ENCODE measurements at regions not wholly inside any gene's neighbourhood (a gene's known extent, or its start where the extent isn't known, plus 50 kb on each side); places are given as distances from the start of the nearest gene placed in this dataset.

DNA sequence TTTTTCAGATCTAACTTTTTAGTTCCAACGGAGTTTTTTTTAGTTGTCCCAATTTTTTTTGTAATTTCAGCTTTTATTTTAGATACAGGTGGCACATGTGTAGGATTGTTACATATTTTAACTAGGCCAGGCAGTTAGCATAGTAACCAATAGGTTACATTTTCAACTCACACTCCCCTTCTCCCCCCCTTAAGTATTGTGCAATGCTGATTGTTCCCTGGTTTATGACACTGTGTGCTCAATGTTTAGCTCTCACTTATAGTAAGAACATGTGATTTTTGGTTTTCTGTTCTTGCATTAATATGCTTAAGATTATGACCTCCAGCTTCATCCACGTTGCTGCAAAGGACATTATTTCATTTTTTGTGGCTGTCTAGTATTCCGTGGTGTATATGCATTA is 503.2 kb downstream of the CDH9 start (continued):
- TF ChIP-seq TCF3 (IDR thresholded peaks at IDR 0.05; ENCODE audit: borderline replicate concordance, insufficient read depth, low read depth, low read length), result no peak
- no peak for TF ChIP-seq CREM (IDR thresholded peaks at IDR 0.05; ENCODE audit: low read depth)
- no peak for TF ChIP-seq BMI1 (IDR thresholded peaks at IDR 0.05; ENCODE audit: borderline replicate concordance)
- no peak for TF ChIP-seq MTA3 (IDR thresholded peaks at IDR 0.05; ENCODE audit: borderline replicate concordance, low read length)
- TF ChIP-seq ESRRA (IDR thresholded peaks at IDR 0.05; ENCODE audit: low read length), result no peak

DNA sequence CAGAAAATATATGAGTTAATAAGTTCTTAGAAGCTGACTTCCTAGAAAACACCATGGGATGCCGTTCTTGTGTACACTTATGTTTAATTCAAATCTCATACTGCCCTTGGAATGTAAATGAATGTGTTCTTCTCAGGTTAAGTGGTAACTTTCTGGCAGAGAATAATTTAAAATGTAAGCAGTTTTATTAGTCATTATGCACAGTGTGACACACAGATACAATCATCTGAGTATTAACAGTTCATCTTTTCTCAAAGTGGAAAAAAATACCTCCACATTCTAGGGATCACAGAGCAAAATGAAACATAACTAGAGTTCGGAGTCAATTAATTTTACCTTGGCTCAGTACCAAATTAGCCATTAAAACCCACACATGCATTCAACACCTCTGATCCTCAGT is 508.1 kb downstream of the CDH9 start:
- Histone ChIP-seq H3K9me3 (replicated peaks; ENCODE audit: control insufficient read depth, insufficient read depth, low read length) (no peaks in the 10 kb centered on the region), H3K4me1 (ENCODE audit: control insufficient read depth, insufficient read depth, low read length) (no peaks in the 10 kb centered on the region), H3K27me3 (replicated peaks in 1 of 2; ENCODE audit: control insufficient read depth in 2 of 2, insufficient read depth in 2 of 2, low read length in 1 of 2) (no peaks in the 10 kb centered on the region), H4K20me1 (ENCODE audit: control insufficient read depth, insufficient read depth) (no peaks in the 10 kb centered on the region), H3K4me2 (ENCODE audit: control insufficient read depth, insufficient read depth) (no peak overlapping the region), H3K4me3 (no peak overlapping the region), H3K36me3 (ENCODE audit: control insufficient read depth in 2 of 2, insufficient read depth in 2 of 2, low read length in 1 of 2) (no peaks in the 10 kb centered on the region), H3K79me2 (ENCODE audit: control insufficient read depth, insufficient read depth, low read length) (no peaks in the 10 kb centered on the region), H3K27ac (ENCODE audit: control insufficient read depth, insufficient read depth) (no peak overlapping the region), H2AFZ (ENCODE audit: control insufficient read depth, low read depth, low read length) (no peak overlapping the region), H3K9ac (ENCODE audit: control insufficient read depth, insufficient read depth, low read length) (no peak overlapping the region)
- in situ Hi-C loops (cut with MboI), result no loop called here
- DNase-seq (ENCODE audit: low read depth, low spot score) (no peak), FAIRE-seq (no peak), ATAC-seq (no peak)
- SMC1A ChIA-PET (ENCODE audit: uncharacterized antibody, unreplicated experiment), result no interaction called here
- WGBS (ENCODE audit: insufficient coverage, insufficient replicate concordance, low lambda C conversion rate, missing lambda C conversion rate), result 15% methylated on average over 2 of the region's 2 CpGs
- RAD21 ChIA-PET (ENCODE audit: unreplicated experiment), result no interaction called here
- CTCF ChIA-PET, result no interaction called here
- POLR2A ChIA-PET, result no interaction called here
- TF ChIP-seq, protein P1, sequence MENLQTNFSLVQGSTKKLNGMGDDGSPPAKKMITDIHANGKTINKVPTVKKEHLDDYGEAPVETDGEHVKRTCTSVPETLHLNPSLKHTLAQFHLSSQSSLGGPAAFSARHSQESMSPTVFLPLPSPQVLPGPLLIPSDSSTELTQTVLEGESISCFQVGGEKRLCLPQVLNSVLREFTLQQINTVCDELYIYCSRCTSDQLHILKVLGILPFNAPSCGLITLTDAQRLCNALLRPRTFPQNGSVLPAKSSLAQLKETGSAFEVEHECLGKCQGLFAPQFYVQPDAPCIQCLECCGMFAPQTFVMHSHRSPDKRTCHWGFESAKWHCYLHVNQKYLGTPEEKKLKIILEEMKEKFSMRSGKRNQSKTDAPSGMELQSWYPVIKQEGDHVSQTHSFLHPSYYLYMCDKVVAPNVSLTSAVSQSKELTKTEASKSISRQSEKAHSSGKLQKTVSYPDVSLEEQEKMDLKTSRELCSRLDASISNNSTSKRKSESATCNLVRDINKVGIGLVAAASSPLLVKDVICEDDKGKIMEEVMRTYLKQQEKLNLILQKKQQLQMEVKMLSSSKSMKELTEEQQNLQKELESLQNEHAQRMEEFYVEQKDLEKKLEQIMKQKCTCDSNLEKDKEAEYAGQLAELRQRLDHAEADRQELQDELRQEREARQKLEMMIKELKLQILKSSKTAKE (IDR thresholded peaks at IDR 0.05; ENCODE audit: low read depth, poor library complexity, severe bottlenecking), result no peak
- TF ChIP-seq, protein P2, sequence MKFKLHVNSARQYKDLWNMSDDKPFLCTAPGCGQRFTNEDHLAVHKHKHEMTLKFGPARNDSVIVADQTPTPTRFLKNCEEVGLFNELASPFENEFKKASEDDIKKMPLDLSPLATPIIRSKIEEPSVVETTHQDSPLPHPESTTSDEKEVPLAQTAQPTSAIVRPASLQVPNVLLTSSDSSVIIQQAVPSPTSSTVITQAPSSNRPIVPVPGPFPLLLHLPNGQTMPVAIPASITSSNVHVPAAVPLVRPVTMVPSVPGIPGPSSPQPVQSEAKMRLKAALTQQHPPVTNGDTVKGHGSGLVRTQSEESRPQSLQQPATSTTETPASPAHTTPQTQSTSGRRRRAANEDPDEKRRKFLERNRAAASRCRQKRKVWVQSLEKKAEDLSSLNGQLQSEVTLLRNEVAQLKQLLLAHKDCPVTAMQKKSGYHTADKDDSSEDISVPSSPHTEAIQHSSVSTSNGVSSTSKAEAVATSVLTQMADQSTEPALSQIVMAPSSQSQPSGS (IDR thresholded peaks at IDR 0.05; ENCODE audit: low read length), result no peak
- TF ChIP-seq JUNB (IDR thresholded peaks at IDR 0.05) (no peak), EED (IDR thresholded peaks at IDR 0.05; ENCODE audit: low read depth) (no peak)
- intact Hi-C loops (cut with micrococcal nuclease; ENCODE audit: unreplicated experiment), result no loop called here
- BruUV-seq (replicated peaks), result no TSS peak
